ENCODE measurements at regions not wholly inside any gene's neighbourhood (a gene's known extent, or its start where the extent isn't known, plus 50 kb on each side); places are given as distances from the start of the nearest gene placed in this dataset.
A peak's percentile ranks its signal among the peaks of the same experiment; 100 is the strongest.

GRCh38 chr9:1757186-1757585 lies 258.0 kb upstream of the SMARCA2 start:
- DNase-seq (ENCODE audit: low spot score) = no peak

- DNase-seq (ENCODE audit: low spot score) = no peak
Measured at GRCh38 chr9:1759009-1759408, 256.1 kb upstream of the SMARCA2 start.

GRCh38 chr9:1759771-1760300 lies 255.3 kb upstream of the SMARCA2 start:
- DNase-seq (ENCODE audit: low spot score) = no peak

- DNase-seq (ENCODE audit: low spot score) = no peak
Measured at GRCh38 chr9:1761807-1762206, 253.3 kb upstream of the SMARCA2 start.

- DNase-seq (ENCODE audit: low spot score) = no peak
Measured at GRCh38 chr9:1766042-1766441, 249.1 kb upstream of the SMARCA2 start.

- no peak for DNase-seq (ENCODE audit: low spot score)
Measured at GRCh38 chr9:1768561-1768960, 246.6 kb upstream of the SMARCA2 start.

GRCh38 chr9:1771094-1771789 lies 243.9 kb upstream of the SMARCA2 start:
- no peak for DNase-seq (ENCODE audit: low spot score)

GRCh38 chr9:1775230-1775629 lies 239.9 kb upstream of the SMARCA2 start:
- no peak for DNase-seq (ENCODE audit: low spot score)

GRCh38 chr9:1776668-1777067 lies 238.5 kb upstream of the SMARCA2 start:
- DNase-seq (ENCODE audit: low spot score) = no peak

GRCh38 chr9:1791191-1791590 lies 224.0 kb upstream of the SMARCA2 start:
- DNase-seq (ENCODE audit: low spot score) = no peak

GRCh38 chr9:1794547-1795270 lies 220.4 kb upstream of the SMARCA2 start:
- DNase-seq (ENCODE audit: low spot score) = no peak

GRCh38 chr9:1804128-1804865 lies 210.8 kb upstream of the SMARCA2 start:
- DNase-seq (ENCODE audit: low spot score) = no peak

- DNase-seq (ENCODE audit: low spot score) = no peak
Measured at GRCh38 chr9:1829719-1830118, 185.4 kb upstream of the SMARCA2 start.

GRCh38 chr9:1832960-1833359 lies 182.2 kb upstream of the SMARCA2 start:
- no peak for DNase-seq (ENCODE audit: low spot score)

- peak; percentile 6 for DNase-seq (ENCODE audit: low spot score)
Measured at GRCh38 chr9:1837453-1838084, 177.6 kb upstream of the SMARCA2 start.

- DNase-seq (ENCODE audit: low spot score) = no peak
Measured at GRCh38 chr9:1839909-1840308, 175.2 kb upstream of the SMARCA2 start.

GRCh38 chr9:1845425-1845824 lies 169.7 kb upstream of the SMARCA2 start:
- DNase-seq (ENCODE audit: low spot score) = no peak

GRCh38 chr9:1855726-1856125 lies 159.4 kb upstream of the SMARCA2 start:
- DNase-seq (ENCODE audit: low spot score) = no peak

GRCh38 chr9:1857808-1858207 lies 157.3 kb upstream of the SMARCA2 start:
- DNase-seq (ENCODE audit: low spot score) = no peak

- DNase-seq (ENCODE audit: low spot score) = peak; percentile 11
Measured at GRCh38 chr9:1869843-1870242, 145.3 kb upstream of the SMARCA2 start.

GRCh38 chr9:1870915-1871314 lies 144.2 kb upstream of the SMARCA2 start:
- DNase-seq (ENCODE audit: low spot score) = no peak
